HG02973 (cell line): ENCODE measurements at regions not wholly inside any gene's neighbourhood (a gene's known extent, or its start where the extent isn't known, plus 50 kb on each side); places are given as distances from the start of the nearest gene placed in this dataset.
"Not testable (repeated sequence)": the region's sequence is repeated elsewhere in the genome, so short reads cannot be mapped to it uniquely, and the experiment has no call there.

Experiments
- ATAC-seq: cut with Tn5 transposase; IDR thresholded peaks from one replicate; pipeline ENCODE4 v1.9.1; 2021; ENCODE audit warnings: moderate library complexity; ENCODE audit not compliant: unreplicated experiment

DNA sequence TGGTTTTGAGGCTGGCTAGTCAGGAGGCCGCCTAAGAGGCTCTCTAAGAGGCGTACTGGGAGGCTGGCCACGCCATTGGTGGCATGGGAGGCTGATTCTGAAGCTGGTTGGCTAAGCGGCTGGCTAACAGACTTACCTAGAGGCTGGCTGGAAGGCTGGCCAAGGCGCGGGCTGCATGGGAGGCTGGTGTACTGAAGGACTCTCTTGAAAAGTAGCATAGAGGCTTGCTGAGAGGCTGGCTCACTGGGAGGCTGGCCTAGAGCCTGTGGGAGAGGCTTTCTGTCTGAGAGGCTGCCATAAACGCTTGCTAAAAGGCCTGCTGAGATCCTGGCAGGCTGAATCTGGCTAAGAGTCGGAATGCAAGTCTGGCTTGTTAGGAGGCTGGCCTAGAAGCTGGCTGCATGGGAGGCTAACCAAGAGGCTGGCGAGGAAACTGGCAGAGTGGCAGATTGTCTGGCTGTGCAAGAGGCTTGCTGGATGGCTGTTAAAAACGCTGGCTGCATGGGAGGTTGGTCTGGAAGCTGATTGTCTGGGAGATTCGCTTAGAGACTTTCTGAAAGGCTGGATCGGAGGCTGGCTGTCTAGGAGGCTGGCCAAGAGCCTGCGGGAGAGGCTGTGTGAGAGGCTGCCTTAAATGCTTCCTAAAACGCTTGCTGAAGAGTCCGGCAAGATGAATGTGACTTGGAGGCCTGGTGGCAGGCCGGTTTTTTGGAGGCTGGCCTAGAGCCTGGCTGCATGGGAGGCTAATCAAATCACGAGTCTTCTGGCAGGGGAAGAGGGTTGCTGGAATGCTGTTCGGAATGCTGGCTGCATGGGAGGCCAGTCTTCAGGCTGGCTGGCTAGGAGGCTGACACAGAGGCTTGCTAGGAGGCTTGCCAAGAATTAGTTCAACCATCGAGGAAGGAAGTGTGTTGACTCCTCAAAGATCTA lies 134.2 kb downstream of the OR13A1 start:
- no peak for ATAC-seq

DNA sequence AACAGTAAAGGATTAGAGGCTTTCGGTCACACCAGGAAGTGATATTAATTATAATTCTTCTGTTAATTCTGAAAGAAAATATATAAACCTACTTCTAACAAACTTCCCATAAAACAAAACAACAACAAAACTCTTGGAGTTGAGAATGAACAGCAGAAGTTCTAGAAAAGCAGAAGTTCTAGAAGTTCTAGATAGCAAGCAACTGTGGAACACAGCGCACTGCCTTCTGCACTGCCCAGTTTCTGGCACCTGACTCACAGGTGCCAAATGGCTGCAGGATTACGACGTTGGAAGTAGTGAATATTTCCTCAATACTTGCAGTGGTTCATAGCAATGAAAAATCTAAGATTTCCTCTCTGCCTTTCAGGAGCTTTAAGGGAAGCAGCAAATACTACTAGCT lies 132.2 kb downstream of the OR13A1 start:
- no peak for ATAC-seq

- no peak for ATAC-seq
Measured at GRCh38 chr10:45197816-45198485, 117.5 kb downstream of the OR13A1 start.

- no peak for ATAC-seq
Measured at GRCh38 chr10:45198486-45199204, 116.8 kb downstream of the OR13A1 start.

- ATAC-seq = no peak
Measured at GRCh38 chr10:45199205-45199740, 116.1 kb downstream of the OR13A1 start.

GRCh38 chr10:45201271-45201670 lies 114.1 kb downstream of the OR13A1 start:
- ATAC-seq = no peak

- ATAC-seq = no peak
Measured at GRCh38 chr10:45202242-45202641, 113.2 kb downstream of the OR13A1 start.

- no peak for ATAC-seq
Measured at GRCh38 chr10:45204954-45205775, 110.2 kb downstream of the OR13A1 start.

DNA sequence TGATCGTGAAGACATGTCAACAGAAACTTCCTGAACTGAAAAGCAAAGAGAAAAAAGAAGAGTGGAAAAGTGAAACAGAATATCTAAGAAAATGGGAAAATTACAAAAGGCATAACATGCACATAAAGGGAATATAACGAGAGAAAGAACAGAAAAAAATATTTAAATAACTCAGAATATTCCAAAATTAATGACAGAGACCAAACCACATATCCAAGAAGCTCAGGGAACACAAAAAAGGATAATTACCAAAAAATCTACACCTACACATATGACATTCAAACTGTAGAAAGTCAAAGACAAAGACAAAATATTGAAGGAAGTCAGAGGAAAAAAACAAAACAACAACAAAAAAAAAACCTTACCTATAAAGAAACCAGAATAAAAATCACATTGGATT lies 105.5 kb downstream of the OR13A1 start:
- ATAC-seq = no peak

DNA sequence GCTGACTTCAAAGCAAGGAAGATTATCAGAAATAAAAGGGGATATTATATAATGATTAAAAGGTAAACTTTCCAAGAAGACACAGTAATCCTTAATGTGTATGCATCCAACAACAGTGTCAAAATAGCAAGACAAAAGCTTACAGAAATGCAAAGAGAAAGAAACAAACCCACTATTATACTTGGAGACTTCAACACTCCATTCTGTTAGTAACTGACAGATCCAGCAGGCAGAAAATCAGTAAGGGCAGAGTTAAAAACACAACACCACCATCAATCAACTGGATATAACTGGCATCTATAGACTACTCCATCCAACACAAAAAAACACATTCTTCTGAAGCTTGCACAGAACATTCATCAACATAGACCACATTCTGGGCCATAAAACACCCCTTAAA lies 103.8 kb downstream of the OR13A1 start:
- ATAC-seq = no peak

GRCh38 chr10:45219416-45219815 lies 96.0 kb downstream of the OR13A1 start:
- no peak for ATAC-seq

GRCh38 chr10:45220931-45221330 lies 94.5 kb downstream of the OR13A1 start:
- no peak for ATAC-seq

GRCh38 chr10:45224219-45224841 lies 91.1 kb downstream of the OR13A1 start:
- ATAC-seq = no peak

DNA sequence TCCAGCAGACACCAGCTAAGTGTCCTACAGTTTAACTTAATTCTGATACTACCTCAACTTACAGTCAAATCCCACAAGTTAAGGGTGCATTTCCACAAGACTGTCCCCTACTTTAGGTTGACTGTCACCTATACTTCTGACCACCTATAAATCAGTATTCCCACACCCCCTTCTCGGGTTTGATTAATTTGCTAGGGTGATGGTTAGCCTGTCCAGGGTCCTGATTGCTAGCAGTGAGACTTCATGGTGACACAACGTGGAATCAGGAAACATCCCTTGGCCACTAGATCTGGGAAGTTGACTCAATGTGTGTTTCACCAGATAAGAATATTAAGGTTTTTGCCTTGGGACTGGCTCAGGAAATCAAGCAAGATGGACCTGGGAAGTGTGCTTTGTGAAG lies 88.4 kb downstream of the OR13A1 start:
- no peak for ATAC-seq

GRCh38 chr10:45227456-45227855 lies 88.0 kb downstream of the OR13A1 start:
- ATAC-seq = no peak

- ATAC-seq = no peak
Measured at GRCh38 chr10:45229823-45230222, 85.6 kb downstream of the OR13A1 start.

DNA sequence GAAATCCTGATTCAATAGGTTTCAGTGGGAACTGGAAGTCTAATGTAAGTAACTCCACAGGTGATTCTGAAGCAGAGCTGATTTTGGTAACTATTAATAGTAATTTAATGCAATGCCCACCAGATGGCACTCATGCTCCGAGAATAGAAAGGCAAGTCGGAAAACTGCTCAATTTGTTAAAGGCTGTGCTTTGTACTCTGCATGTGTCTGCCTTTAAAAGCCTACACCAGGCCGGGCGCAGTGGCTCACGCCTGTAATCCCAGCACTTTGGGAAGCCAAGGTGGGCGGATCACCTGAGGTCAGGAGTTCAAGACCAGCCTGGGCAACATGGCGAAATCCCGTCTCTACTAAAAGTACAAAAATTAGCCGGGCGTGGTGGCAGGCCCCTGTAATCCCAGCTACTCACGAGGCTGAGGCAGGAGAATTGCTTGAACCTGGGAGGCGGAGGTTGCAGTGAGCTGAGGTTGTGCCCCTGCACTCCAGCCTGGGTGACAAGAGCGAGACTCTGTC lies 80.1 kb downstream of the OR13A1 start:
- ATAC-seq = not testable (repeated sequence)

DNA sequence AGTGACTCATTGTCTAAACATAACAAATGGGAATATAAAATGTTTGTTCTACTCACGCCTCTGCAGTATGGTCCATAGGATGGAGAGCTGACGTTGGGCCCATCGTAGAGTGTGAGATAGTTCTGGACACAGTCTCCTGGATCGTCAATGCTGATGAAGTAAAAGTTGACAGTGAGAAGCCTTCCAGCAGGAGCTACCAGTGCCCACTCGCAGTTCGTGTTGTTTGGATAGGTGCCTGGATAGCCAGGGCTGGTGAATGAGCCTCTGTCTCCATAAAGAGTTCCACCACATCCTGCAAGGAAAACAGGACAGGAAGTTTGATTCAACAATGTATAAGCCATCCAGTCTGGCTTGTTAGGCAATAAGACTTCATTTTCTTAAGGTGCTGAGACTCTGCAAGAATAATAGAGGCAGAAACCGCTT lies 79.6 kb downstream of the OR13A1 start:
- ATAC-seq = no peak

- no peak for ATAC-seq
Measured at GRCh38 chr10:45238896-45239295, 76.5 kb downstream of the OR13A1 start.

DNA sequence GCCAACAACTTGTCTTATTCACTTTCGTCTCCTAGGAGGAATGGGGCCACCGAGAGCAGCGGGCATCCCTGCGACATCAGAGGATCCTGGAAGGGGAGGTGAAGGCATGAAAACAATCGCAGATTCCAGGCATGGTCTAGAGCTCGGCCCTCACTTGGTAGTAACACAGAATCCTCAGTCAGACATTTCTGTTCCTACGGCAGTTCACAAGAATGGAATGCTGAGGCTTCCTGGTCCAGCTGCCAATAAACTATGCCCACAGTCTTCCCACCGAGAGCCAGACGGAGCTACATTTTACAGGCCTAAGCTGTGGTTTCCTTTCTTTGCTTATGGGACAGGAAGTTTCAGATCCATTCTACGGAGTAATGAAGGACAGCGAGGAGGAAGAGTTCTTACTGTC lies 75.8 kb downstream of the OR13A1 start:
- ATAC-seq = no peak
